Ectodermal cell (in vitro differentiated cells): ENCODE measurements at regions not wholly inside any gene's neighbourhood (a gene's known extent, or its start where the extent isn't known, plus 50 kb on each side); places are given as distances from the start of the nearest gene placed in this dataset.

ENCODE experiments used
- H3K27ac ChIP-seq: 2 replicates; pipeline ENCODE4 v1.7.0; 2013; ENCODE audit warnings: mild to moderate bottlenecking, low read depth, low read length; ENCODE audit not compliant: insufficient read depth, poor library complexity, severe bottlenecking
- H3K27me3 ChIP-seq: 2 replicates; pipeline ENCODE4 v1.7.0; 2013; ENCODE audit warnings: mild to moderate bottlenecking, low read length; ENCODE audit not compliant: insufficient read depth, control insufficient read depth, poor library complexity, severe bottlenecking
- H3K36me3 ChIP-seq: one replicate; pipeline ENCODE4 v1.7.0; 2013; ENCODE audit warnings: low read length; ENCODE audit not compliant: control insufficient read depth, insufficient read depth
- H3K4me1 ChIP-seq: one replicate; pipeline ENCODE4 v1.7.0; 2013; ENCODE audit warnings: low read length; ENCODE audit not compliant: control insufficient read depth, insufficient read depth
- H3K4me3 ChIP-seq: 2 replicates; pipeline ENCODE4 v1.7.0; 2013; ENCODE audit warnings: low read depth, low read length, control low read depth; ENCODE audit not compliant: insufficient read depth
- H3K9me3 ChIP-seq: 2 replicates; pipeline ENCODE4 v1.7.0; 2013; ENCODE audit warnings: mild to moderate bottlenecking, low read length, moderate library complexity; ENCODE audit not compliant: control insufficient read depth
- WGBS, 2 experiments: methylation state at CpG; one replicate each; pipeline ENCODE4 v1.1.7; 2013; ENCODE audit warnings: missing lambda C conversion rate in 2 of 2; 5-methylcytosine and 5-hydroxymethylcytosine counted together

DNA sequence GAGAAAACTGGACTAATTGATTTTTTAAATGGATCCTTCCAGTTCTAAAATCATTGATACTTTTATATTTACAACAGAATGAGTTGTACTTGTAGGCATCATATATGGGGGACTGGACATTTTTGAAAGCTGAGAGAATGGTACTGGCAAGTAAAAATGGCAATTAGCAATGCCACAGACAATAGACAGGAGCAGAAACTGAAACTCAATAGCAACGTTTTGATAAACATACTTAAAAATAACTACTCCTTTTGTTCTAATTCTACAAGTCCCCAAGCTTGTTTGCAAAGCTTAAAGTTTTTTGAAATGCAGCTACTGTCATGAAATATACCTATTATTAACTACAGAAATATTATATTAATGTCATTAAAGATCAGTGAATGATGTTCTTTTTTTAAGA, 52.8 kb upstream of the FBXL7 start:
- Histone ChIP-seq H3K27ac (no peak overlapping the region), H3K9me3 (no peaks in the 10 kb centered on the region), H3K27me3 (no peaks in the 10 kb centered on the region), H3K4me1 (no peaks in the 10 kb centered on the region), H3K4me3 (no peak overlapping the region), H3K36me3 (no peaks in the 10 kb centered on the region)
- 65 to 91% methylated on average over 1 of the region's 1 CpG for WGBS, 2 experiments

GRCh38 chr5:15446552-15446951, 53.4 kb upstream of the FBXL7 start:
- no peaks in the 10 kb centered on the region for H3K9me3 ChIP-seq
- H3K27ac ChIP-seq, result no peak overlapping the region
- no peaks in the 10 kb centered on the region for H3K36me3 ChIP-seq
- H3K4me3 ChIP-seq, result no peak overlapping the region
- no peaks in the 10 kb centered on the region for H3K27me3 ChIP-seq
- no peaks in the 10 kb centered on the region for H3K4me1 ChIP-seq

DNA sequence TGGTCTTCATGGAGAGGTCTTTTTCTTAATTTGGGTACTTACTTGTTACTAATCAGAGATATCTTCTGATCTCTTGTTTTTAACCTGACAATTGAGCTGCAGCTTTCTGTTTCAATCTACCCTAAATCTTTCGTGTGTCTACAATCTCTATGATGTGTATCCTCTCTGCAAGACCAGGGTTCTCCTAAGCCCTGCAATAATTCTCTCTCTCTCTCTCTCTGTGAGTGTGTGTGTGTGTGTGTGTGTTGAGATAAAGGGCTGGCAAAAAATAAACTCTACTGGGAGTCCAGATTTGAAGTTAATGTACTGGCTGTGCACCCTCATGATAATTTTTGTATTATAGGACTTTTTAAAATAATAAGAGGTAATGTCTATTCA, 57.8 kb upstream of the FBXL7 start:
- Histone ChIP-seq H3K36me3 (no peaks in the 10 kb centered on the region), H3K27ac (no peak overlapping the region), H3K27me3 (no peaks in the 10 kb centered on the region), H3K4me1 (no peaks in the 10 kb centered on the region), H3K4me3 (no peak overlapping the region), H3K9me3 (no peaks in the 10 kb centered on the region)
- WGBS, 2 experiments, result 95 to 100% methylated on average over 1 of the region's 1 CpG

DNA sequence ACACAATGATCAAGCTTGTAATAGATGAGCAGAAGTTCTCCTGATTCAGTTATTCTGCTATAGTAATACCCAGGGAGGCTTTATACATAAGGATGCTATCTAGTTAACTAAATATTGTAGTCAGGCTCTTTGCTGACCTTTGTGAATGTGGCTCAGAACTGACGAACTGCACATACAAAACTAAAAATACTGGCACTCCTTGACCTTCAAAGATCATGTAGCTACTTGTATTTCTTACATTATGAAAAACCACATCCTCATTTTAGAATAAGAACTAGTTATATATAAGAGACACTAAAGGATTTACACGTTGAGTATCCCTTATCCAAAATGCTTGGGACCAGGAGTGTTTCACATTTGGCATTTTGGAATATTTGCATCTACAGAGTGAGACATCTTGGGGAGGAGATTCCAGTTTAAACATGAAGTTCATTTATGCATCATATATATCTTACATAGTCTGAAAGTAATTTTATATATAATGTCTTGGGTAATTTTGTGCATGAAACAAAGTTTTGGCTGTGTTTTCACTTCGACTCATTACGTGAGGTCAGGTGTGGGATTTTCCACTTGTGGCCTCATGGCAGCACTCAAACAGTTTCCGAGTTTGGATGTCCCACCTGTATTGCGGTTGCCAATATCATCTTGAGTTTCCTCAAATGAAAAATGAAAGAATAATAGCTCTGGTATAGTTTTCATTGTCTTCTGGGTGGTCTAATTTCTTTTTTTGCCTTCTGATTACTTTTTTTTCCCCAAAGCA, 58.4 kb upstream of the FBXL7 start:
- Histone ChIP-seq H3K27me3 (no peaks in the 10 kb centered on the region), H3K4me1 (no peaks in the 10 kb centered on the region), H3K27ac (no peak overlapping the region), H3K4me3 (no peak overlapping the region), H3K36me3 (no peaks in the 10 kb centered on the region), H3K9me3 (no peaks in the 10 kb centered on the region)
- 85 to 94% methylated on average over 6 of the region's 6 CpGs for WGBS, 2 experiments

GRCh38 chr5:15440434-15440833, 59.5 kb upstream of the FBXL7 start:
- H3K9me3 ChIP-seq, result no peaks in the 10 kb centered on the region
- no peaks in the 10 kb centered on the region for H3K36me3 ChIP-seq
- WGBS, 2 experiments, result 89 to 92% methylated on average over 5 of the region's 5 CpGs
- no peaks in the 10 kb centered on the region for H3K4me1 ChIP-seq
- no peak overlapping the region for H3K27ac ChIP-seq
- H3K27me3 ChIP-seq, result no peaks in the 10 kb centered on the region
- no peak overlapping the region for H3K4me3 ChIP-seq

DNA sequence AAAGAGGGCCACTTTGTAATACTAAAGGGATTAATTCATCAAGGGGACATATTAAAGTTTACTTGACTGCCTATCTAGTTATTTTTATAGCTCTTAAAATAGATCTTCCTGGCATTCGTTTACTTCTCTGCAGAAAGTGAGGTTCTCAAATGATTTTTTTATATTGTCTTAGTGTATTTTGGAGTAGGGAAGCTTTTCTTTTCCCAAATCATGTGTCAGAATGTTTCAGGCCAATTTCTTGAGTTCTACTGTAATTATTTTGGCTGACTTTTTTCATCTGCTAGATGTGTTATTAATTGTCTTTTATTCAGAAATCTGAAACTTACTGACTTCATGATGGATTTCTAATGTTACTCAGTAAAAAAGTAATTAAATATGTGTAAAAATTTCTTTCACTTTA, 60.2 kb upstream of the FBXL7 start:
- no peak overlapping the region for H3K27ac ChIP-seq
- no peak overlapping the region for H3K4me3 ChIP-seq
- 91% methylated on average over 1 of the region's 1 CpG; no CpG with 5 or more reads in 1 of the 2 experiments for WGBS, 2 experiments
- H3K4me1 ChIP-seq, result no peaks in the 10 kb centered on the region
- no peaks in the 10 kb centered on the region for H3K9me3 ChIP-seq
- H3K27me3 ChIP-seq, result no peaks in the 10 kb centered on the region
- H3K36me3 ChIP-seq, result no peaks in the 10 kb centered on the region

- Histone ChIP-seq H3K4me3 (no peak overlapping the region), H3K4me1 (no peaks in the 10 kb centered on the region), H3K36me3 (no peaks in the 10 kb centered on the region), H3K27ac (no peak overlapping the region), H3K27me3 (no peaks in the 10 kb centered on the region), H3K9me3 (no peaks in the 10 kb centered on the region)
- WGBS, 2 experiments, result 92 to 96% methylated on average over 3 of the region's 3 CpGs
Observed at GRCh38 chr5:15433709-15434108, 66.3 kb upstream of the FBXL7 start.

DNA sequence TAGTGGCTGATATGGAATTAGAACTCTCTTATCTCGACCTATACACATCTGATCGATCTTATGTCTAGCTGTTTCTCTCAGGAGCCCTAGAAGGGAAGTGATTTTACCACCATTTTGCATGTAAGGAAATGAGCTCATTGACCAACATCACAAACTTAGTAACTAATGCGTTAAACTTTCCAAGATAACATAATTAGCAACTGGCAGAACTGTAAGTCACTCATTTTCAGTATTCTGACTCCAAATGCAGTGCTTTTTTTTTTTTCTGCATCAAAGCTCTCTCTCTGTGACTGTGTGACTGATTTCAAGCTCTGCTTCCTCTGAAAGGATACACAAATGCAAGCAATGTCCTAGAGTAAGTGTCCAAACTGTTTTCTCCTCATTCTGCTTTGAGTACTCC, 68.1 kb upstream of the FBXL7 start:
- Histone ChIP-seq H3K9me3 (no peaks in the 10 kb centered on the region), H3K27me3 (no peaks in the 10 kb centered on the region), H3K4me3 (no peak overlapping the region), H3K27ac (no peak overlapping the region), H3K4me1 (no peaks in the 10 kb centered on the region), H3K36me3 (no peaks in the 10 kb centered on the region)
- 93 to 97% methylated on average over 3 of the region's 3 CpGs for WGBS, 2 experiments

- Histone ChIP-seq H3K4me3 (no peak overlapping the region), H3K27me3 (no peaks in the 10 kb centered on the region), H3K27ac (no peak overlapping the region), H3K9me3 (no peaks in the 10 kb centered on the region), H3K4me1 (no peaks in the 10 kb centered on the region), H3K36me3 (no peaks in the 10 kb centered on the region)
- WGBS, 2 experiments, result 59 to 67% methylated on average over 4 of the region's 6 CpGs
Observed at GRCh38 chr5:15425766-15426165, 74.2 kb upstream of the FBXL7 start.

DNA sequence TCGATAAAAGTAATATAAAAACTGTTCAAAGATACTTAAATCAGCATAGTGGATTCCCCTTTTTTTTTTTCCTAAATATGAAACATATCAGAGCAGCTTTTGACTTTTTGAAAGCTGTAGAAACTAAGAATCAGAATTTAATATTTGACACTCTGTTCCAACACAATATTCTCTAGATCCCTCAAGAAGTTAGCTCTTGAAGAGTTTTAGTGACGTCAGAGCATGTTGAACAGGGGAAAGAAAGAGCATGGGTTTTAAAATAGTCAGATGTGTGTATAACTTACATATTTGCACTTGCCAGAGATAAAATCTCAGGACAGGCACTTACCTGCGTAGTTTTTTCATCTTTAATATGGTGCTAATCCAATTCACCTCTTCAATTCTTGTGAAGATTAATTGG, 75.2 kb upstream of the FBXL7 start:
- 91 to 97% methylated on average over 3 of the region's 3 CpGs for WGBS, 2 experiments
- H3K27ac ChIP-seq, result no peak overlapping the region
- H3K27me3 ChIP-seq, result no peaks in the 10 kb centered on the region
- no peaks in the 10 kb centered on the region for H3K36me3 ChIP-seq
- no peak overlapping the region for H3K4me3 ChIP-seq
- no peaks in the 10 kb centered on the region for H3K9me3 ChIP-seq
- no peaks in the 10 kb centered on the region for H3K4me1 ChIP-seq
